Activated CD4-positive, alpha-beta T cell treated with anti-CD3 and anti-CD28 coated beads for 4 hours (primary cell): ENCODE measurements at regions not wholly inside any gene's neighbourhood (a gene's known extent, or its start where the extent isn't known, plus 50 kb on each side); places are given as distances from the start of the nearest gene placed in this dataset.

Experiments
- DNase-seq, 2 donors: peaks; one replicate each; pipeline ENCODE4 v3.0.0-alpha.2; 2020

GRCh38 chr13:64362564-64362963 is 2867.6 kb downstream of the PCDH9 start:
- DNase-seq: no peak

- DNase-seq: no peak
Observed at GRCh38 chr13:64347664-64348063, 2882.5 kb downstream of the PCDH9 start.

GRCh38 chr13:64339373-64340063 is 2890.6 kb downstream of the PCDH9 start:
- DNase-seq: no peak

- no peak for DNase-seq
Observed at GRCh38 chr13:64338671-64339070, 2891.5 kb downstream of the PCDH9 start.

GRCh38 chr13:64333888-64334287 is 2896.2 kb downstream of the PCDH9 start:
- no peak for DNase-seq

- no peak for DNase-seq
Observed at GRCh38 chr13:64332048-64332447, 2898.1 kb downstream of the PCDH9 start.

- DNase-seq: no peak
Observed at GRCh38 chr13:64327505-64328194, 2902.5 kb downstream of the PCDH9 start.

GRCh38 chr13:64314331-64314730 is 2898.7 kb upstream of the PCDH20 start:
- no peak for DNase-seq

GRCh38 chr13:64311948-64312347 is 2896.3 kb upstream of the PCDH20 start:
- DNase-seq: no peak

GRCh38 chr13:64311112-64311511 is 2895.5 kb upstream of the PCDH20 start:
- DNase-seq: no peak

GRCh38 chr13:64305246-64305645 is 2889.6 kb upstream of the PCDH20 start:
- no peak for DNase-seq

GRCh38 chr13:64300239-64300638 is 2884.6 kb upstream of the PCDH20 start:
- DNase-seq: no peak

- DNase-seq: no peak
Observed at GRCh38 chr13:64293923-64294322, 2878.3 kb upstream of the PCDH20 start.

- no peak for DNase-seq
Observed at GRCh38 chr13:64289702-64290101, 2874.1 kb upstream of the PCDH20 start.

GRCh38 chr13:64283926-64284325 is 2868.3 kb upstream of the PCDH20 start:
- DNase-seq: no peak

- no peak for DNase-seq
Observed at GRCh38 chr13:64278493-64278892, 2862.8 kb upstream of the PCDH20 start.

- no peak for DNase-seq
Observed at GRCh38 chr13:64277097-64277496, 2861.4 kb upstream of the PCDH20 start.

- no peak for DNase-seq
Observed at GRCh38 chr13:64276232-64276631, 2860.6 kb upstream of the PCDH20 start.

- DNase-seq: no peak
Observed at GRCh38 chr13:64274481-64275217, 2859.0 kb upstream of the PCDH20 start.

GRCh38 chr13:64273780-64274179 is 2858.1 kb upstream of the PCDH20 start:
- DNase-seq: no peak

GRCh38 chr13:64272681-64273080 is 2857.0 kb upstream of the PCDH20 start:
- DNase-seq: no peak

GRCh38 chr13:64266024-64266423 is 2850.4 kb upstream of the PCDH20 start:
- DNase-seq: no peak

- no peak for DNase-seq
Observed at GRCh38 chr13:64263285-64263684, 2847.6 kb upstream of the PCDH20 start.

GRCh38 chr13:64256751-64257150 is 2841.1 kb upstream of the PCDH20 start:
- DNase-seq: no peak
